HEK293 (cell line): ENCODE measurements at regions not wholly inside any gene's neighbourhood (a gene's known extent, or its start where the extent isn't known, plus 50 kb on each side); places are given as distances from the start of the nearest gene placed in this dataset.

Experiments used
- CTCF ChIA-PET: fragments of 350-600 bp; formaldehyde crosslinking; extraction: SDS; loops from one replicate; lab custom pipeline; 2021; ENCODE audit warnings: antibody characterized with exemption; lab: Yijun Ruan, JAX
- POLR2A ChIA-PET: fragments of 300-600 bp; formaldehyde crosslinking; extraction: SDS; loops from one replicate; lab custom pipeline; 2020; ENCODE audit warnings: antibody characterized with exemption, inconsistent platforms; lab: Yijun Ruan, JAX
- H3K27ac ChIP-seq: fragments of 200-500 bp; sonication (Bioruptor generic); 2 replicates; pipeline ENCODE4 v1.5.1; 2014; ENCODE audit warnings: low read depth, low read length, control low read depth, inconsistent platforms; ENCODE audit errors: extremely low read depth
- H3K36me3 ChIP-seq, 2 experiments: fragments of 200-500 bp in 1 of 2; sonication (Bioruptor generic) in 1 of 2; 1 replicate in 1 of 2; 2 replicates in 1 of 2; pipeline ENCODE4 v1.5.1; 2014 to 2017; ENCODE audit warnings: inconsistent platforms in 2 of 2, low read length in 2 of 2; ENCODE audit not compliant: control insufficient read depth in 2 of 2, insufficient read depth in 1 of 2
- H3K4me1 ChIP-seq: fragments of 200-500 bp; sonication (Bioruptor generic); 2 replicates; pipeline ENCODE4 v1.5.1; 2014; ENCODE audit warnings: mild to moderate bottlenecking, low read length, inconsistent platforms; ENCODE audit not compliant: control insufficient read depth, insufficient read depth
- H3K4me3 ChIP-seq: 2 replicates; pipeline ENCODE4 v1.5.1; 2011; ENCODE audit warnings: low read depth, mild to moderate bottlenecking, control low read depth, low read length, moderate library complexity
- H3K9me3 ChIP-seq: fragments of 200-500 bp; sonication (Bioruptor generic); 2 replicates; pipeline ENCODE4 v1.5.1; 2014; ENCODE audit warnings: low read depth, low read length, inconsistent platforms; ENCODE audit not compliant: control insufficient read depth, insufficient read depth
- KLF1 ChIP-seq: fragments of 450-650 bp; formaldehyde crosslinking; IDR thresholded peaks from 2 replicates; pipeline ENCODE4 v1.5.1; 2016; ENCODE audit warnings: missing biosample characterization, missing genetic modification characterization
- KLF16 ChIP-seq: fragments of 450-650 bp; formaldehyde crosslinking; IDR thresholded peaks from 2 replicates; pipeline ENCODE4 v1.5.1; 2017; ENCODE audit warnings: missing biosample characterization, missing genetic modification characterization
- ZIC2 ChIP-seq: fragments of 450-650 bp; formaldehyde crosslinking; IDR thresholded peaks from 2 replicates; pipeline ENCODE4 v1.5.1; 2016; ENCODE audit warnings: missing biosample characterization, missing genetic modification characterization
- ZNF221 ChIP-seq: fragments of 450-650 bp; formaldehyde crosslinking; IDR thresholded peaks from 2 replicates; pipeline ENCODE4 v1.5.1; 2017; ENCODE audit warnings: missing biosample characterization, missing genetic modification characterization, borderline replicate concordance
- ZNF394 ChIP-seq: fragments of 450-650 bp; formaldehyde crosslinking; IDR thresholded peaks from 2 replicates; pipeline ENCODE4 v1.5.1; 2016; ENCODE audit warnings: missing biosample characterization, missing genetic modification characterization, mild to moderate bottlenecking, moderate library complexity, borderline replicate concordance
- ZNF473 ChIP-seq: fragments of 450-650 bp; formaldehyde crosslinking; IDR thresholded peaks from 2 replicates; pipeline ENCODE4 v1.5.1; 2017; ENCODE audit warnings: missing biosample characterization, missing genetic modification characterization
- ZNF555 ChIP-seq: fragments of 450-650 bp; formaldehyde crosslinking; conservative IDR thresholded peaks from 2 replicates; pipeline ENCODE4 v1.5.1; 2017; ENCODE audit warnings: missing biosample characterization, mild to moderate bottlenecking, missing genetic modification characterization, inconsistent platforms
- ZNF621 ChIP-seq: fragments of 450-650 bp; formaldehyde crosslinking; IDR thresholded peaks from 2 replicates; pipeline ENCODE4 v1.5.1; 2017; ENCODE audit warnings: missing biosample characterization, missing genetic modification characterization
- ZNF623 ChIP-seq: fragments of 450-650 bp; formaldehyde crosslinking; IDR thresholded peaks from 2 replicates; pipeline ENCODE4 v1.5.1; 2016; ENCODE audit warnings: missing biosample characterization, missing genetic modification characterization
- ZNF664 ChIP-seq: fragments of 450-650 bp; formaldehyde crosslinking; IDR thresholded peaks from 2 replicates; pipeline ENCODE4 v1.5.1; 2016; ENCODE audit warnings: missing biosample characterization, missing genetic modification characterization
- ZNF701 ChIP-seq: fragments of 450-650 bp; formaldehyde crosslinking; IDR thresholded peaks from 2 replicates; pipeline ENCODE4 v1.5.1; 2016; ENCODE audit warnings: missing biosample characterization, missing genetic modification characterization
- ZNF747 ChIP-seq: fragments of 450-650 bp; formaldehyde crosslinking; IDR thresholded peaks from 2 replicates; pipeline ENCODE4 v1.5.1; 2016; ENCODE audit warnings: missing biosample characterization, missing genetic modification characterization
- ZXDB ChIP-seq: fragments of 450-650 bp; formaldehyde crosslinking; IDR thresholded peaks from 2 replicates; pipeline ENCODE4 v1.5.1; 2016; ENCODE audit warnings: missing biosample characterization, missing genetic modification characterization
- TF ChIP-seq, protein P1 (sequence below): fragments of 450-650 bp; formaldehyde crosslinking; IDR thresholded peaks from 2 replicates; pipeline ENCODE4 v1.5.1; 2016; ENCODE audit warnings: missing biosample characterization, missing genetic modification characterization, borderline replicate concordance
- TF ChIP-seq, protein P2 (sequence below): fragments of 450-650 bp; formaldehyde crosslinking; IDR thresholded peaks from 2 replicates; pipeline ENCODE4 v1.5.1; 2016; ENCODE audit warnings: missing biosample characterization, missing genetic modification characterization
- TF ChIP-seq, protein P3 (sequence below): fragments of 450-650 bp; formaldehyde crosslinking; IDR thresholded peaks from 2 replicates; pipeline ENCODE4 v1.5.1; 2016; ENCODE audit warnings: missing biosample characterization, missing genetic modification characterization

DNA sequence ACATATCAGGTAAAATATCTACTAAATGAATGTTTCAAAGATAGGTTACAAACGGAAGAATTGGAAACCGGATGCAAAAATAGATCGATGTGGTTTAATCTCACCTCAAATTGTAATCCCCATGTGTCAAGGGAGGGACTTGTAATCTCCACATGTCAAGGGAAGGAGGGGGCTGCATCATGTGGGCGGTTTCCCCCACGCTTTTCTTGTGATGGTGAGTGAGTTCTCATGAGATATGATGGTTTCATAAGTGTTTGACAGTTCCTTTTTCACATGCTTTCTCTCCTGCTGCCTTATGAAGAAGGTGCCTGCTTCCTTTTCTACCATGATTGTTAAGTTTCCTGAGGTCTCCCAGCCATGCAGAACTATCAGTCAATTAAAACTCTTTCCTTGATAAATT is 408.7 kb upstream of the TMPRSS15 start (continued):
- TF ChIP-seq, protein P1, sequence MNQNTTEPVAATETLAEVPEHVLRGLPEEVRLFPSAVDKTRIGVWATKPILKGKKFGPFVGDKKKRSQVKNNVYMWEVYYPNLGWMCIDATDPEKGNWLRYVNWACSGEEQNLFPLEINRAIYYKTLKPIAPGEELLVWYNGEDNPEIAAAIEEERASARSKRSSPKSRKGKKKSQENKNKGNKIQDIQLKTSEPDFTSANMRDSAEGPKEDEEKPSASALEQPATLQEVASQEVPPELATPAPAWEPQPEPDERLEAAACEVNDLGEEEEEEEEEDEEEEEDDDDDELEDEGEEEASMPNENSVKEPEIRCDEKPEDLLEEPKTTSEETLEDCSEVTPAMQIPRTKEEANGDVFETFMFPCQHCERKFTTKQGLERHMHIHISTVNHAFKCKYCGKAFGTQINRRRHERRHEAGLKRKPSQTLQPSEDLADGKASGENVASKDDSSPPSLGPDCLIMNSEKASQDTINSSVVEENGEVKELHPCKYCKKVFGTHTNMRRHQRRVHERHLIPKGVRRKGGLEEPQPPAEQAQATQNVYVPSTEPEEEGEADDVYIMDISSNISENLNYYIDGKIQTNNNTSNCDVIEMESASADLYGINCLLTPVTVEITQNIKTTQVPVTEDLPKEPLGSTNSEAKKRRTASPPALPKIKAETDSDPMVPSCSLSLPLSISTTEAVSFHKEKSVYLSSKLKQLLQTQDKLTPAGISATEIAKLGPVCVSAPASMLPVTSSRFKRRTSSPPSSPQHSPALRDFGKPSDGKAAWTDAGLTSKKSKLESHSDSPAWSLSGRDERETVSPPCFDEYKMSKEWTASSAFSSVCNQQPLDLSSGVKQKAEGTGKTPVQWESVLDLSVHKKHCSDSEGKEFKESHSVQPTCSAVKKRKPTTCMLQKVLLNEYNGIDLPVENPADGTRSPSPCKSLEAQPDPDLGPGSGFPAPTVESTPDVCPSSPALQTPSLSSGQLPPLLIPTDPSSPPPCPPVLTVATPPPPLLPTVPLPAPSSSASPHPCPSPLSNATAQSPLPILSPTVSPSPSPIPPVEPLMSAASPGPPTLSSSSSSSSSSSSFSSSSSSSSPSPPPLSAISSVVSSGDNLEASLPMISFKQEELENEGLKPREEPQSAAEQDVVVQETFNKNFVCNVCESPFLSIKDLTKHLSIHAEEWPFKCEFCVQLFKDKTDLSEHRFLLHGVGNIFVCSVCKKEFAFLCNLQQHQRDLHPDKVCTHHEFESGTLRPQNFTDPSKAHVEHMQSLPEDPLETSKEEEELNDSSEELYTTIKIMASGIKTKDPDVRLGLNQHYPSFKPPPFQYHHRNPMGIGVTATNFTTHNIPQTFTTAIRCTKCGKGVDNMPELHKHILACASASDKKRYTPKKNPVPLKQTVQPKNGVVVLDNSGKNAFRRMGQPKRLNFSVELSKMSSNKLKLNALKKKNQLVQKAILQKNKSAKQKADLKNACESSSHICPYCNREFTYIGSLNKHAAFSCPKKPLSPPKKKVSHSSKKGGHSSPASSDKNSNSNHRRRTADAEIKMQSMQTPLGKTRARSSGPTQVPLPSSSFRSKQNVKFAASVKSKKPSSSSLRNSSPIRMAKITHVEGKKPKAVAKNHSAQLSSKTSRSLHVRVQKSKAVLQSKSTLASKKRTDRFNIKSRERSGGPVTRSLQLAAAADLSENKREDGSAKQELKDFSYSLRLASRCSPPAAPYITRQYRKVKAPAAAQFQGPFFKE = no peak
- TF ChIP-seq ZNF621 (tag by site-specific recombination) (no peak), ZNF473 (tag by site-specific recombination) (no peak), ZNF664 (tag by site-specific recombination) (no peak), ZXDB (tag by site-specific recombination) (no peak), ZNF394 (tag by site-specific recombination) (no peak), ZNF747 (tag by site-specific recombination) (no peak), KLF1 (no peak), ZNF623 (tag by site-specific recombination) (no peak), ZNF221 (no peak), ZNF555 (tag by site-specific recombination) (no peak)
- TF ChIP-seq, protein P2, sequence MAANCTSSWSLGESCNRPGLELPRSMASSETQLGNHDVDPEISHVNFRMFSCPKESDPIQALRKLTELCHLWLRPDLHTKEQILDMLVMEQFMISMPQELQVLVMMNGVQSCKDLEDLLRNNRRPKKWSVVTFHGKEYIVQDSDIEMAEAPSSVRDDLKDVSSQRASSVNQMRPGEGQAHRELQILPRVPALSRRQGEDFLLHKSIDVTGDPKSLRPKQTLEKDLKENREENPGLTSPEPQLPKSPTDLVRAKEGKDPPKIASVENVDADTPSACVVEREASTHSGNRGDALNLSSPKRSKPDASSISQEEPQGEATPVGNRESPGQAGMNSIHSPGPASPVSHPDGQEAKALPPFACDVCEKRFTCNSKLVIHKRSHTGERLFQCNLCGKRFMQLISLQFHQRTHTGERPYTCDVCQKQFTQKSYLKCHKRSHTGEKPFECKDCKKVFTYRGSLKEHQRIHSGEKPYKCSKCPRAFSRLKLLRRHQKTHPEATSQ = no peak

DNA sequence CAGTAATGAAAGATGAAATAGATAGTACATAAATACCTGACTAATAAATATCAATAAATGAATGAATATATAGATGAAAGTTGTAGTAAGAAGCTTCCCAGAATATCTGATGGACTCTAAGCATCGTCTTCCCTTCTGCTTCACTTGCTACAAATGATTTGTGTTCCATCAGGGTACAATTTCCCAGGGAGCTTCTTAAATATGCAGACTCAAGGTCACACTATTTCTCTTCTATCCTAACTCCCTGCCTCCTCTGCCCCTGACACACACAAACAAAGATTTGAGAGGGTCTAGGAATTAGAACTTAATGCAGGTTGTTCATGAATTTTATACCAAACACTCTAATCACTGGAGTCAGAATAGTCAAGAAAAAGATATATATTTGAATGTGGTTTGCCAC is 415.9 kb upstream of the TMPRSS15 start:
- Histone ChIP-seq H3K27ac (no peak overlapping the region), H3K9me3 (no peaks in the 10 kb centered on the region; the same call in 1 of the 2 replicates), H3K36me3 (no peaks in the 10 kb centered on the region), H3K4me3 (no peak overlapping the region), H3K4me1 (no peaks in the 10 kb centered on the region)
- ChIA-PET CTCF (no interaction called here), POLR2A (no interaction called here)
- TF ChIP-seq ZNF623 (tag by site-specific recombination) (no peak), KLF16 (no peak), ZNF664 (tag by site-specific recombination) (no peak), ZIC2 (tag by site-specific recombination) (no peak), ZNF701 (tag by site-specific recombination) (no peak)
- TF ChIP-seq, protein P3, sequence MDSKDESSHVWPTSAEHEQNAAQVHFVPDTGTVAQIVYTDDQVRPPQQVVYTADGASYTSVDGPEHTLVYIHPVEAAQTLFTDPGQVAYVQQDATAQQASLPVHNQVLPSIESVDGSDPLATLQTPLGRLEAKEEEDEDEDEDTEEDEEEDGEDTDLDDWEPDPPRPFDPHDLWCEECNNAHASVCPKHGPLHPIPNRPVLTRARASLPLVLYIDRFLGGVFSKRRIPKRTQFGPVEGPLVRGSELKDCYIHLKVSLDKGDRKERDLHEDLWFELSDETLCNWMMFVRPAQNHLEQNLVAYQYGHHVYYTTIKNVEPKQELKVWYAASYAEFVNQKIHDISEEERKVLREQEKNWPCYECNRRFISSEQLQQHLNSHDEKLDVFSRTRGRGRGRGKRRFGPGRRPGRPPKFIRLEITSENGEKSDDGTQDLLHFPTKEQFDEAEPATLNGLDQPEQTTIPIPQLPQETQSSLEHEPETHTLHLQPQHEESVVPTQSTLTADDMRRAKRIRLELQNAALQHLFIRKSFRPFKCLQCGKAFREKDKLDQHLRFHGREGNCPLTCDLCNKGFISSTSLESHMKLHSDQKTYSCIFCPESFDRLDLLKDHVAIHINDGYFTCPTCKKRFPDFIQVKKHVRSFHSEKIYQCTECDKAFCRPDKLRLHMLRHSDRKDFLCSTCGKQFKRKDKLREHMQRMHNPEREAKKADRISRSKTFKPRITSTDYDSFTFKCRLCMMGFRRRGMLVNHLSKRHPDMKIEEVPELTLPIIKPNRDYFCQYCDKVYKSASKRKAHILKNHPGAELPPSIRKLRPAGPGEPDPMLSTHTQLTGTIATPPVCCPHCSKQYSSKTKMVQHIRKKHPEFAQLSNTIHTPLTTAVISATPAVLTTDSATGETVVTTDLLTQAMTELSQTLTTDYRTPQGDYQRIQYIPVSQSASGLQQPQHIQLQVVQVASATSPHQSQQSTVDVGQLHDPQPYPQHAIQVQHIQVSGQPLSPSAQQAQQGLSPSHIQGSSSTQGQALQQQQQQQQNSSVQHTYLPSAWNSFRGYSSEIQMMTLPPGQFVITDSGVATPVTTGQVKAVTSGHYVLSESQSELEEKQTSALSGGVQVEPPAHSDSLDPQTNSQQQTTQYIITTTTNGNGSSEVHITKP (tag by site-specific recombination) = no peak
